Mesothelial cell of epicardium (in vitro differentiated cells): ENCODE measurements at regions not wholly inside any gene's neighbourhood (a gene's known extent, or its start where the extent isn't known, plus 50 kb on each side); places are given as distances from the start of the nearest gene placed in this dataset.
A peak's percentile ranks its signal among the peaks of the same experiment; 100 is the strongest.

ENCODE experiments used
- DNase-seq, 2 experiments: peaks; one replicate each; pipeline ENCODE4 v3.0.0; 2021; ENCODE audit warnings: low spot score in 2 of 2; ENCODE audit not compliant: unreplicated experiment in 2 of 2
- H3K27ac Mint-ChIP-seq: 2 replicates; pipeline ENCODE4 v1.8.0; 2021; ENCODE audit warnings: mixed read lengths
- H3K27me3 Mint-ChIP-seq: 2 replicates; pipeline ENCODE4 v1.8.0; 2021; ENCODE audit warnings: low read depth, mixed read lengths
- H3K36me3 Mint-ChIP-seq: 2 replicates; pipeline ENCODE4 v1.8.0; 2021; ENCODE audit warnings: mixed read lengths
- H3K4me1 Mint-ChIP-seq: 2 replicates; pipeline ENCODE4 v1.8.0; 2021; ENCODE audit warnings: mixed read lengths
- H3K4me3 Mint-ChIP-seq: 2 replicates; pipeline ENCODE4 v1.8.0; 2021; ENCODE audit warnings: mild to moderate bottlenecking, moderate library complexity, mixed read lengths
- H3K9me3 Mint-ChIP-seq: 2 replicates; pipeline ENCODE4 v1.8.0; 2021; ENCODE audit warnings: mixed read lengths
- TF ChIP-seq, protein P1 (sequence below): fragments of 200-600 bp; sonication (generic); IDR thresholded peaks from one replicate; pipeline ENCODE4 v1.5.0; 2021; ENCODE audit warnings: antibody characterized with exemption; ENCODE audit not compliant: unreplicated experiment

DNA sequence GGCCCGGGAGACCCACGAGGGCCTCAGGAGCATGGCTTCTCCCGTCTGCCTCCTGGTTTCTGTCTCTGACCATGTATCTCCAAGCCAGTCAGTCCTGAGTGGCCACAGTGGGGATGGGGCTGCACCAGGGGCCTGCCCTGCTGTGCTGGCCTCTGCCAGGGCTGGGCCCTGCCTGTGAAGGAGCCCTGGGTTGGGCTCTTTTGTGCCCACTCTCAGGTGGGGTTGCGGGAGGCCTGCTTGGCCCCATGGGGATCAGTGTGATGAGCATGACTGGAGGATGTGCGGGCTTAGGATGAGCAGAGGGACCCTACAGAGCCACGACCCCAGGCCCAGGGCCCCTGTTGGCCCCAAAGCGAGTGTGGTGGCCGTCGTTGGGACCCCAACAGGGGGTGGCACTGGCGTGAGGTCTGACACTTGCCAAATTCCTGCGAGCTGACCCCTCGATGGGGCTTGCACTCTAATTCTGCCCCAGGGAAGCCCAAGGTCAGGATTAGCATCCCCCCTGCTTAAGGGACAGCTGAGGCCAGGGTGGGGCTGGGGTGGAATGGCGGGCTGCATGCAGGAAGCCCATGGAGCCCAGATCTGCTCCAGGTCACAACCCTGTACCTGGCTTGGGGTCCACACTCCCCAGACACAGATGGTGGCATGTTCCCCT is 90.0 kb upstream of the BHLHE23 start:
- TF ChIP-seq, protein P1, sequence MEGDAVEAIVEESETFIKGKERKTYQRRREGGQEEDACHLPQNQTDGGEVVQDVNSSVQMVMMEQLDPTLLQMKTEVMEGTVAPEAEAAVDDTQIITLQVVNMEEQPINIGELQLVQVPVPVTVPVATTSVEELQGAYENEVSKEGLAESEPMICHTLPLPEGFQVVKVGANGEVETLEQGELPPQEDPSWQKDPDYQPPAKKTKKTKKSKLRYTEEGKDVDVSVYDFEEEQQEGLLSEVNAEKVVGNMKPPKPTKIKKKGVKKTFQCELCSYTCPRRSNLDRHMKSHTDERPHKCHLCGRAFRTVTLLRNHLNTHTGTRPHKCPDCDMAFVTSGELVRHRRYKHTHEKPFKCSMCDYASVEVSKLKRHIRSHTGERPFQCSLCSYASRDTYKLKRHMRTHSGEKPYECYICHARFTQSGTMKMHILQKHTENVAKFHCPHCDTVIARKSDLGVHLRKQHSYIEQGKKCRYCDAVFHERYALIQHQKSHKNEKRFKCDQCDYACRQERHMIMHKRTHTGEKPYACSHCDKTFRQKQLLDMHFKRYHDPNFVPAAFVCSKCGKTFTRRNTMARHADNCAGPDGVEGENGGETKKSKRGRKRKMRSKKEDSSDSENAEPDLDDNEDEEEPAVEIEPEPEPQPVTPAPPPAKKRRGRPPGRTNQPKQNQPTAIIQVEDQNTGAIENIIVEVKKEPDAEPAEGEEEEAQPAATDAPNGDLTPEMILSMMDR = no peak
- peaks cover 51% of the 10 kb centered on the region for H3K27me3 Mint-ChIP-seq
- H3K9me3 Mint-ChIP-seq = no peaks in the 10 kb centered on the region
- no peaks in the 10 kb centered on the region for H3K36me3 Mint-ChIP-seq
- DNase-seq = peak in 1 of 2 experiments; percentile 9
- H3K4me3 Mint-ChIP-seq = no peak overlapping the region
- H3K4me1 Mint-ChIP-seq = peaks cover 2% of the 10 kb centered on the region
- no peak overlapping the region for H3K27ac Mint-ChIP-seq

DNA sequence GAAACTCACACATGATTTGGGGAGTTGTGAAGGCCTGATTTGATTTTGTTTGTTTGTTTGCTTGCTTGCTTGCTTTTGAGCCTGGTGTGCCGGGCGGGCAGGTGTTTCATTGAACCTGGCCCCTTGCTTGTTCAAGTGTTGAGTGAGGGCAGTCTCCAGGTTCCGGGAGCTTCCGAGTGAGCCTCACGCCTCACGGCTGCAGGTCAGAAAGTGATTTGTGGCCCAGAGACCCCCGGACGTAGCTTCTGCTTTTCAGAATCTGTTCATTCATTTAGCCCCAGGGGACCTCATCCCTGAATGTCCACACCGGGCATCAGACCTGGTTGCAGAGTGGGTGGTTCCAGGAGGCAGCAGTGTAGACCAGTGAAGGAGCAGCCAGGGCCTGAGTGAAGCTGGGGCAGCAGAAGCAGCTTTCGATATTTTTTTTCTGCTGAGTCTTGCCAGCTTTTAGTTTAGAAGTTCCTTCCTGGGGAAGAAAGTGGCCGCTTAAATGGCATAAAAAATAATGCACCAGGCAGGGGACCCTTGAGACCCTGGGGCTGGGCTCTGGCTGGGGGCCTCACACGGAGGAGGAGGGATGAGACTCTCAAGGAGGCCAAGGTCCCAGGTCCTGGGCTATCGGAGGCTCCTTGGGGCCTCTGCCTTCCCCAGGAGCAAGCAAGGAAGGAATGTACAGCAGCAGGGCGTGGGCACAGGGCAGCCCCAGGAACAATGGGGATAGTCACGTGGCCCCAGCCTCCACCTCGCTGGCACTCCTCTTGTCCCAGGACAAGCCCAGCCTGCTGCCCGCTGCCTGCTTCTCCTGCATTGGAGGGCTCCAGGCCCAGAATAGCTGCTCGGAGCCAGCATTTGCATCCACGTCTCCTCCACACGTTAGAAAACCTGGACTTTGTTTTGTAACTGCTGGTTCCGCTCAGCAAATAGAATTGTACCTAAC is 89.2 kb upstream of the BHLHE23 start:
- H3K4me3 Mint-ChIP-seq = no peak overlapping the region
- H3K36me3 Mint-ChIP-seq = no peaks in the 10 kb centered on the region
- H3K9me3 Mint-ChIP-seq = no peaks in the 10 kb centered on the region
- H3K27ac Mint-ChIP-seq = no peak overlapping the region
- H3K27me3 Mint-ChIP-seq = peaks cover 50% of the 10 kb centered on the region
- TF ChIP-seq, protein P1 = no peak
- H3K4me1 Mint-ChIP-seq = no peaks in the 10 kb centered on the region
- DNase-seq = peak in 1 of 2 experiments; percentile 5

DNA sequence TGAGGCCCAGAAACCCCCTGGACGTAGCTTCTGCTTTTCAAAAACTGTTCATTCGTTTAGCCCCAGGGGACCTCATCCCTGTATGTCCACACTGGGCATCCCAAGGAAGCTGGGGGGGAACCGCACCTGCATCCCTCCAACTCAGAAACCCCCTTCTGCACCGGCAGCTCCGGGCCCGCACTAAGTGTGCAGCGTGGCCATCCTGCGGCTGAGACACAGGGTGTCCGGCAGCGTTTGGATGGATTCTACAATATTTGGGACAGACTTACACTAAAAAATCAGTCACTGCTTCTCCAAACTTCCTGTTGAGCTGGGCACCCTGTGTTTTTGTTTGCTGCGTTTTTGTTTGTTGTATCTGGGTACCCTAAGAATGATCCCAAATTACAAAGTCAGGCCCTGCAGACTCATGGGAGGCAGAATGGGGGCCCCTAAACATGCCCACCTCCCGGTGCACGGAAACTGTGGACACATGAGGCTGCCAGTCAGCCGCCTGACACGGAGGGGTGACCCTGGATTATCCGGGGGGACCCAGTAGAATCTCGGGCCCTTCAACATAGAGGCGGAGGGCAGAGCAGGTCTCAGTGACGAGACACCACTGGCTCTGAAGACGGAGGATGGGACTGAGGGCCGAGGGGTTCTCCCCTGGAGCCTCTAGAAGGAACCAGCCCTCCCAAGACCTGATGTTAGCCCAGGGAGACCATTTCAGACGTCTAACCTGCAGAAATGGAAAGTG is 88.2 kb upstream of the BHLHE23 start:
- TF ChIP-seq, protein P1 = no peak
- Mint-ChIP-seq H3K27ac (no peak overlapping the region), H3K9me3 (no peaks in the 10 kb centered on the region), H3K4me3 (no peak overlapping the region), H3K4me1 (no peaks in the 10 kb centered on the region), H3K27me3 (peaks cover 43% of the 10 kb centered on the region), H3K36me3 (no peaks in the 10 kb centered on the region)
- peak in 1 of 2 experiments; percentile 3 for DNase-seq

DNA sequence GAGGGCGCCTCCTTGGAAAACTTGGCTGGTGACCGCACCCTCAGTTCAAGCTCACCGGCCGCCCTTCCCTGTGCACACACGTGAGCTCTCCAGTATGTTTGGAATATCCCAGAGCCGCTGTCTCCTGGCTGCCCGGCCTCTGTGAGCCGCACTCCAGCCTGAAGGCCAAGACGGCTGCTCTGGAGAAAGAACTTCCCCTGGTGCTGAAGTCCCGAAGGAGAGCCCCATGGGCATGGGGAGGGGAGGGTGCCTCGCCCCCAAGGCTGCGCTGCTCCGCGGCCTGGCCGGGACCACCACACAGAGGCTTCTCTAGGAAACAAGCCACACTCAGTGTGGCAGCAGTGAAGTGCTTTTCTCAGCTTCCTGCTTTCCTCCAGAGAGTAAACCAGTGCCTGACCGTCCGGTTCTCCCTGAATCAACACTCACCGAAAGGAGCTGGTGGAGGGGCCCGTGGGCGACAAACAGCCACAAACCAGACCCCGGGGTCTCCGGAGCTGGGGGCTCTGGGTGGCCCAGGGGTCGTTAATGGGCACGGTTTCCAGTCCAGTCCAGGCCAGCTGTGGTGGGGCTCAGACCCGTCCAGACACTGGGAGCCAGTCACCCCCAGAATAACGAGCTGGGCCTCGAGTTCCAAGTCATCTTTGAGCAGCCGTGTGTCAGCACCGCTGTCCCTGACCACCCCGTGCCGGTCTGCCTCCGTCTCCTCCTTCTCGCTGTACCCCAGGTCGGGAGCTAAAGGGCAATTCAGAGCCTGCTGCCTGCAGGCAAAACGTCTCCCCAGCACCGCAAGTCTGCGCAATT is 87.4 kb upstream of the BHLHE23 start:
- TF ChIP-seq, protein P1 = no peak
- H3K4me3 Mint-ChIP-seq = no peak overlapping the region
- no peaks in the 10 kb centered on the region for H3K36me3 Mint-ChIP-seq
- DNase-seq = peak in 1 of 2 experiments; percentile 8
- no peak overlapping the region for H3K27ac Mint-ChIP-seq
- no peaks in the 10 kb centered on the region for H3K4me1 Mint-ChIP-seq
- no peaks in the 10 kb centered on the region for H3K9me3 Mint-ChIP-seq
- H3K27me3 Mint-ChIP-seq = peaks cover 47% of the 10 kb centered on the region

DNA sequence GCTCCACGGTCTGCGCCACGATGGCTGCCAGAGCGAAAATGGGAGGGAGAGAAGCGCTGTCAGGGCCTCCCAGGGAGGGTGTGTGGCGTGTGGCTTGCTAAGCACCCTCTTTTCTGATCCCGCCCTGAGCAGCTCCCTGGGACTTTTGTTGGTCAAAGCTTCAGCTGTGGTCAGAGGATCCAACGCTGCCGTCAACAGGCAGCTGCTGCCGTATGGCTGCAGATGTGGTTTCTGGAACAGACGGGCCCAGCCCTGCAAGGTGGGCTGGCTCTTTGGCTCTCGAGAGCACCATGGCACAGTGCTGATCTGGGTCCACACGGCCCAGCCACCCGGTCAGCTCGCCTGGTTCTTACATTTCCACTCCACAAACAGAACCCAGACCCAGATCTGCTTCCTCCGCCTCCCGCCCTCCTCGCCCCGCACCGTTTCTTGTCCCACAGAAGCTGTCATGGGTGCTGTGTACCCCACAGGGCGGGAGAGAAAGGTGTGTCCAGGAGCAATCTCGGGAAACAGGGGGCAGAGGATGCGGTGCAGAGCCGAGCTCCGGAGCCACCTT is 86.0 kb upstream of the BHLHE23 start:
- Mint-ChIP-seq H3K9me3 (no peaks in the 10 kb centered on the region), H3K4me1 (no peaks in the 10 kb centered on the region), H3K27me3 (peaks cover 58% of the 10 kb centered on the region), H3K27ac (no peak overlapping the region), H3K36me3 (no peaks in the 10 kb centered on the region), H3K4me3 (no peak overlapping the region)
- no peak for DNase-seq
- TF ChIP-seq, protein P1 = no peak
